T-helper 1 cell treated with Interleukin-12 subunit alpha and Interleukin-12 subunit beta and Interleukin-4 antibody, amounts not matched to agents 30 ng/mL and 1 ng/mL, for 36 hours (primary cell): ENCODE measurements at regions not wholly inside any gene's neighbourhood (a gene's known extent, or its start where the extent isn't known, plus 50 kb on each side); places are given as distances from the start of the nearest gene placed in this dataset.

Experiments used
- intact Hi-C: fragments of 100-400 bp; cut with micrococcal nuclease; formaldehyde crosslinking; loops from one replicate; pipeline ENCODE4 v1.15.1; 2024

GRCh38 chrY:19167319-19168201, 394.0 kb upstream of the HSFY2 start:
- intact Hi-C loops = no loop called here

- intact Hi-C loops = no loop called here
Measured at GRCh38 chrY:19148783-19149182, 375.2 kb upstream of the HSFY2 start.

GRCh38 chrY:19146296-19146695, 372.8 kb upstream of the HSFY2 start:
- intact Hi-C loops = no loop called here

- intact Hi-C loops = no loop called here
Measured at GRCh38 chrY:19142093-19142492, 368.6 kb upstream of the HSFY2 start.

GRCh38 chrY:19140285-19140920, 366.9 kb upstream of the HSFY2 start:
- intact Hi-C loops = no loop called here

GRCh38 chrY:19134426-19134825, 360.9 kb upstream of the HSFY2 start:
- intact Hi-C loops = no loop called here

- intact Hi-C loops = no loop called here
Measured at GRCh38 chrY:19130569-19131358, 357.2 kb upstream of the HSFY2 start.

GRCh38 chrY:19126889-19127288, 353.4 kb upstream of the HSFY2 start:
- intact Hi-C loops = no loop called here

- intact Hi-C loops = no loop called here
Measured at GRCh38 chrY:19124609-19125008, 351.1 kb upstream of the HSFY2 start.

GRCh38 chrY:19122450-19122849, 348.9 kb upstream of the HSFY2 start:
- intact Hi-C loops = no loop called here

- intact Hi-C loops = no loop called here
Measured at GRCh38 chrY:19098349-19098748, 324.8 kb upstream of the HSFY2 start.

GRCh38 chrY:19095460-19095859, 321.9 kb upstream of the HSFY2 start:
- intact Hi-C loops = no loop called here

GRCh38 chrY:19083006-19083405, 309.5 kb upstream of the HSFY2 start:
- intact Hi-C loops = no loop called here

GRCh38 chrY:19077698-19078113, 304.2 kb upstream of the HSFY2 start:
- intact Hi-C loops = loop anchor here (2.0 to 10.0 kb wide), 4 partner anchors 63 to 1497 kb away; partner anchors contain the start of gene EIF1AY

GRCh38 chrY:19076846-19077697, 303.5 kb upstream of the HSFY2 start:
- intact Hi-C loops = loop anchor here (2.0 to 10.0 kb wide), 4 partner anchors 62 to 1498 kb away; partner anchors contain the start of gene EIF1AY

GRCh38 chrY:19075471-19076253, 302.1 kb upstream of the HSFY2 start:
- intact Hi-C loops = loop anchor here (2.0 to 10.0 kb wide), 4 partner anchors 61 to 1499 kb away; partner anchors contain the start of gene EIF1AY

GRCh38 chrY:19067435-19067834, 293.9 kb upstream of the HSFY2 start:
- intact Hi-C loops = no loop called here

- intact Hi-C loops = no loop called here
Measured at GRCh38 chrY:19066447-19067190, 293.1 kb upstream of the HSFY2 start.

GRCh38 chrY:19065119-19065518, 291.6 kb upstream of the HSFY2 start:
- intact Hi-C loops = no loop called here
